ENCODE measurements at regions not wholly inside any gene's neighbourhood (a gene's known extent, or its start where the extent isn't known, plus 50 kb on each side); places are given as distances from the start of the nearest gene placed in this dataset.
"Not testable (repeated sequence)": the region's sequence is repeated elsewhere in the genome, so short reads cannot be mapped to it uniquely, and the experiment has no call there.

DNA sequence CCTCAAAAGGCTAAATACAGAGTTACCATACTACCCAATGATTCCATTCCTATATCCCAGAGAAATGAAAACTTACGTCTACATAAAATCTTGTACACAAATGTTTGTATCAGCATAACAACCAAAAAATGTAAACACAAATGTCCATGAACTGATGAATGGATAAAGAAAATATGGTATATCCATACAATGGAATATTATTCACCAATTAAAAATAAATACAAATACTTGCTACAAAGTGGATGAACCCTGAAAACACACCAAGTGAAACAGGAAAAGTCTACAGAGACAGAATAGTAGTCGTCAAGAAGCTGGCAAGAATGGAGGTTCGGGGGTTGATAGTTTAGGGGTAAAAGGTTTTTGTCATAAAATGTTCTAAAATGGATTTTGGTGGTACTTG, 54.0 kb upstream of the ANKRD28 start:
- DNase-seq = no peak

DNA sequence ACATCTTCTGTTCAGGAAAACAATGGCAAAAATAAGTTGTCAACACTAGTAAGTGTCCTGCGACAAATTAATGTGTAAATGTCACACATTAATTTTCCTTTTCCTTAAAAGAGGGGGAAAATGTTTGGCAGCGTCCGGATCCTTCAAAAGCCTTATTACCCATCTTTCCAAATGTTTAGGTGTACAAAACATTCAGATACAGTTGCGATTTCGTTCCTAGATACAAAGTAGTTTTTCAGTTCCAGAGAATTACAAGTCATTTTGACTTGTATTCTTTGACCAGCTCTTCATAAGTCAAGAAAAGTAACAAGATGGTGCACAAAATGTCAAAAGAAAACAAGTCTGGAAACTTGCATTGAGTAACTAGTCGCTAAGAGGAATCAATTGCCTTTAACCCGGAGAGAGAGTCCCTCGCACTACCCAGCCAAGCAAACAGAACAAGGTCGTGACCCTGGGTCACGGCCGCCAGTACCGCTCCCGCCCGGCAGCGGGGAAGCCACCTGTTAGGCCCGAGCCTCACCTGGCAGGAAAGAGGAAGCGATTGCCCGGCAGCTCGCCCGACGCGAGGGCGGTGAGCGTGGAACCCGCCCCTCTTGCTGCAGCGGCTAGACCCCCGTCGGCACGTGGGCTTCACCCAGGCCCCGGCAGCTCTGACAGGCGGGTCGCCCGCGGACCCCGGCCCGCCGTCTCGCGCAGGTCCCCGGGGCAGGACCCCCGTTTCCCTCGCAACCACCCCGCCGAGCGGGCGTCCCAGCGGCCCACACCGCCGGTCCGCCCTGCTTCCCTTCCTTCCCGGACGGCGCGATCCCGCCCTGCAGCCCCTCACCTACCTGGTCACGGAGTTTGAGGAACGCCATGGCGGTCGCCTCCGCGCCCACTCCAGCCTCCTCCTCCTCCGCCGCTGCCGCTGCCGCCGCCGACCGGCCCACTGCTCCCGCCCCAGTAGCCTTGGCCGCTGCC, 61.0 kb upstream of the ANKRD28 start:
- DNase-seq = no peak

DNA sequence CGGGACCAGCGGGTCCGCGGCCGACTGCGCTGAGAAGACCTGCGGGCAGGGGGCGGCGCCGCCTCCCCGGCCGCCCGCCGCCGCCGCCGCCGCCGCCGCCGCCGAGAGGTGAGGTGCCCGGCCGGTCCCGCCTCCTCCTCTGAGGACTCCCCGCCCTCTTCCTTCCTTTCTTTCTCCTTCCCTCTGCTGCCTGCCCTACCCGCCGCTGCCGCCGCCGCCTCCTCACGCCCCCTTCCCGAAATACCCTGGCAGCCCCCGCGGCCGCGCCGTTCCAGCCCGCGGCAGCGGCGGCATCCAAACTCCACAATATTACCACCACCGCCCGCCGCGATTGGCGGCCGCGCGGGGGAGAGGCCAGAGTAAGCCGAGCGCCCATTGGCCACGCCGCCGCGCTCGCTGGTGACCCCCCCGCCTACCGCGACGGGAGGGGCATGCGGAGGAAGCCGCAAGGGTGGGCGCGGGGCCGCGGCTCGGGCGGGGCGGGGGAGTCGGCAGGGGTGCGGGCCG, 61.8 kb upstream of the ANKRD28 start:
- DNase-seq = no peak

DNA sequence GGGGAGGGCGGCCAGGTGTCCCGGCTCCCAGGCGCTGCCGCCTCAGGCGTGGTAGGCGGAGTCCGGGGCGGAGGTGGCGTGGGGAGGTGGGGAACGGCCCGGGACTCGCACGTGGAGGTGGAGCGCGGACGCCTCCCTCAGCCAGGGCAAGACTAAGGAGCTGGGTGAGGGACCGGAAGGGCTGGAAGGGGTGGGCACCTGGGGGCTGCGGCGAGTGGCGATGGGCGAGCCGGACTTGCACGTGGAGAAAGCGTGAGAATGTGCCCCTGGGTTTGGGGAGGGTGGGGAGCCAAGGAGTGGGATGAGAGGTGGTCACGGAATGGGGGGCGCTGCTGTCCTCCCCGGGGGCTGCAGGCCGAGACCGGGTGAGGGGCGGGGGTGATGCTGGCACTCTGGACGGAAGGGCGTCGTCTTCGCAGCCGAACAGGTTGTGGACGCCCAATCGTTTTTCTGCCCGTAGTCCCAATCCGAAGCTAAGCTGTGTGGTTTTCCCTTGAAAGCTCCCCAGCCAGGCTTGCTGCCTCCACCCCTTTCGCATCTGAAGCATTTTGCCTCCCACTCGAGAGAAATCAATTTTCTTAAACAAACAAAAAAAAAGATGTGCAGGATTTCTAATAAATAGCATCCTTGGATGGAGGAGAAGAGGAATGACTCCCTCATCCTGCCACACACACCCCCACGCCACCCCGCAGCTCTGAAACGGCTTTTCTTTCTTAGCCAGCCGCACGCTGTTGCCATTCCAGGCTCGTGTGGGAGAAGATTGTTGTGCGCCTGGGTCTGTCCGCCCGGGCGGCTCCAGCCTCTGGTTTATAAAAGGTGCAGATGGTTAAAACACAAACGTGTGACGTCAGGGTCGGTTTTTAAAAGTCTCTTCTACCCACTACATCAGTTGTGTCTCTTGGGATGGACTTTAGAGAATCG, 62.5 kb upstream of the ANKRD28 start:
- DNase-seq = no peak

DNA sequence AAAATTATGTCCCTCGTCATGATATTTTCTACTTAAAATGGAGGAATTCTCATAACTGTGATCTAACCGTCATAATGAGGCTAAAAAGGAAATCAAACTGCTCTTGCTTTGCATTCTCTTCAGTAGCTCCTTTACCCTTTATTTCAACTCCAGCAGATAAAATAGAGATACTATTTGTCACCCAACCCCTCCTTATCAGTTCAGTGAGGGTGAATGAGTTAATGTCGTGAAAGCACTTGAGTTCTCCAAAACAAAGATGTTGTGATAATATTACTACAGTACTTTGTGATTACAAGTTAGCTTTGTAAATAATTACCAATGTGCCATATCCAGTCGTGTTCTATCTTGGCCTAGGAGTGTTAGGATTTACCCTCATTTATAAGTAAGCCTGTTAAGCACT, 63.4 kb upstream of the ANKRD28 start:
- DNase-seq = no peak

DNA sequence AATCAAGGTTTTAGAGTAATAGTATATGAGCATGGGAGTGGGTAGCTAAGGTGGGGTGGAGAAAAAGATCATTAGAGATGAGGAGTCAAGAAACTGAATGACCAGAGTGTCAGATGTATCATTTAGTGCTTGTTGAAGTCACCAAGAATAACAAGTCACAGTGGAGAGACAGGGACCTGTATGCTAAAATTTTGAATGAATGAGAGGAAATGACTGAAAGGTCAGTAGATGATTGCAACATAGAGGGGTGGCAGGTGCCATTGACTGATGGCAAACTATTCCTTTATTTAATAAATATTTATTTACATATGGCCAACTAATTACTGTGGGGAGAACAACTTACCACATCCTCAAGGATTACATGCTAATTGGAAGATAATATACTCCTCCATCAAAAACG, 75.0 kb upstream of the ANKRD28 start:
- no peak for DNase-seq

DNA sequence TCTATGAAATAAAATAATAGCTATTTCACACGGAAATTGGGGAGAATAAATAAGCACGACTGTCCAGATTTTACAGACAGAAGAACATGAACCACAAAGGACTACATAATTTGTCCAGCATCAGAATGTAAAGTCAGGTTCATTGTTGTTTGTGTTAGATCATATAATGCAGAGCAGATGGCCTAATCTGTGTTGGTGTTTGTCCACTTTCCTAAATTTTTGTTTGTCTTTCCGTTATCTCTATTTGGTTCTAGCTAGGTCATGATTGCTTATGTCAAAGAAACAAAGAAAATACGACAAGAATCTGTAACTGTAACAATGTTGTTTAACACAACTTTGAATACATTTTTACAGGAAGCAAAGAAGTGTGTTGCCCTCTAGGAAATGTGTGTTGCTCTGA, 75.6 kb upstream of the ANKRD28 start:
- DNase-seq = no peak

DNA sequence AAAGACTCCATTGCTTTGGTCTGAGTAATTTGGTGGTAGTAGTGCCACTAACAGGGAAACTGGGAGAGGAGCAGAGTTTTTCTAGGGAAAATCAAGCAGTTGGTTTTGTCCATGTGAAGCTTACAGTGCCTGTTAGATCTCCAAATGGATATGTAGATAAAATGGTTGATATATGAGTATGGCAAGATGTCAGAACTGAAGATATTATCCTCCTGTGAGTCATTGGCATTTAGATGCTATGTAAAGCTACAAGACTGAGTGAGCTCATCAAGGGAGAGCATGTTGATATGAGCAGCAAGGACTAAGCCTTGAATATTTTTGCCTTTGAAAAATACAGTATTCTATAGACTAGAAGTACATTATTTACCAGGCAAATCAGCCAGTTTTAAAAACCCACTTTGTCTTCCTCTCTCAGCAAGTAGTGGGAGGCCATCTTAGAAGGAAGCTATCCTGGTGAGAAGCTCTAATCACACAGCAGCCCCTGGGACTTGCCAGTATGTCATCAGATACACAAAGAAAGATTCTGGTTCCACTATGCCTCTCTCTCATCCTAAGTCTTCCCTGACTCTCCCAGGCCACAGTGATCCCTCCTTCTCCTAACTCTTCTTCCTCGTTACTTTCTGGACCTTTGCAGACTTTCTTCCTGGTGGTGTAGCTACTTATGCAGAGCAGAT, 77.4 kb upstream of the ANKRD28 start:
- DNase-seq = no peak

DNA sequence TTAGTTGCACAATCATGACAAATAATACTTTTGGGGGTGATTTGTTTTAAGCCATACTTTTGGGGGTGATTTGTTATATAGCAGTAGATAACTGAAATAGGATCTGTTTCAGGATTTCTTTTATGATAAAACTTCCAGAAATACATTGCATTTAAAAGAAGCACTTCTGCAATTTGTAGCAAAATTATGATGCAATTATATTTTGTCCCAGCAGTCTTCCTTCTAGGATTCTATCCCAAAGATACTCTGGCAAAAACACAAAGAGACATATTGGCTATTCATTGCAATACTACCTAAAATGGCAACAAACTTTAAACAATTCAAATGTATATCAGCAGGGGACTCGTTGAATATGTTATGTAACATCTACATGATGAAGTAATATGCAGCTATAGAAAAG, 78.9 kb upstream of the ANKRD28 start:
- DNase-seq = no peak

DNA sequence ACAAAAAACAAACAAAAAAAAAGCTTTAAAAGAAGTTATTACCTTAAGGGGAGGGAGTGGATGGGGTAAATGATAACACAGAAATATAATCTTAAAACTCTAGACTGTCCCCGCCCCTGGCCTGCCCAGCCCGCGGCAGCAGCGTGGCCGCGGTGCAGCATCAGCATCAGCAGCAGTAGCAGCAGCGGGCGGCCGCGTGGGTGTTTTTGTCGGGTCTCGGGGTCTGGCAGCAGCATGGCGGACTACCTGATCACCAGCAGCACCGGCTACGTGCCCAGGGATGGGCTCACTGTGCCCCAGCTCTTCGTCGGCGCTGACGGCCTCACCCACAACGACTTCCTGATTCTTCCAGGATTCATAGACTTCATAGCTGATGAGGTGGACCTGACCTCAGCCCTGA, 80.0 kb upstream of the ANKRD28 start:
- DNase-seq = no peak

DNA sequence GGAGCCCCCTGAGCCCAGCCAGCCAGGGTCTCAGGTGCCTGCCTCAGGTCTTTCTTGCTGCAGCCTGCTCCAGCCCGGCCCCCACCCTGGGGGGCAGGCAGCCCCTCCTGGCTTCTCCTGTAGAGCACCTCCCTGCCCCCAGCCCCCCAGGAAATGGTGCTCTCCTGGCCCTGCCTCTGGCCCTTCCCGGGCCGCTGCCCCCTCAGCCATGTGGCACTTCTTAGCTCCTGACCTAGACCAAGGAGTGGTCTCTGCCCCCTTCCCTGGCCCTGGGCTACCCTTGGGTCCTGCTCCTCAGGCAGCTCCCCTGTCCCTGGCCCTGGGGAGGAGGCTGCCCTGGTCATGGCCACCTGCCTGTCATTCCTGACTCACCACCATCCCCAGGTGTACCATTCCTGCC, 82.0 kb upstream of the ANKRD28 start:
- DNase-seq = not testable (repeated sequence)

DNA sequence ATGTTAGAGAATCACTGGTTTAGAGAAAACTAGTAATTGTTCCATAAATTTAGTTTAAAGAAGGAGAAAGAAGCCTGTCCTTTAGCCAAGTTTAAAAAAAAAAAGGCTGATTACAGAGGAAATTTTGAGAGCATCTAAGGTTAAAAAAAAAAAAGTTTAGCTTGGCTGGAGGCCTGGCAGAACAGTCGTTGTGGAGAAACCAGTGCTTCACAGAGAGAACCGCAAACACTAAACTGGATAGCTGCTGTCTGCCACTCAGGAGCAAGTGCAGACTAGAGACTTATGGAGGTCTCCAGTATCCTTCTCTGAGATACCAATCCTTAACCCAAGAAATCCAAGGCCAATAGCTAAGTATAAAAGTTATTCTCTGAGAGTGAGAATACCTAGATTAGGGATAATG, 84.8 kb upstream of the ANKRD28 start:
- no peak for DNase-seq

DNA sequence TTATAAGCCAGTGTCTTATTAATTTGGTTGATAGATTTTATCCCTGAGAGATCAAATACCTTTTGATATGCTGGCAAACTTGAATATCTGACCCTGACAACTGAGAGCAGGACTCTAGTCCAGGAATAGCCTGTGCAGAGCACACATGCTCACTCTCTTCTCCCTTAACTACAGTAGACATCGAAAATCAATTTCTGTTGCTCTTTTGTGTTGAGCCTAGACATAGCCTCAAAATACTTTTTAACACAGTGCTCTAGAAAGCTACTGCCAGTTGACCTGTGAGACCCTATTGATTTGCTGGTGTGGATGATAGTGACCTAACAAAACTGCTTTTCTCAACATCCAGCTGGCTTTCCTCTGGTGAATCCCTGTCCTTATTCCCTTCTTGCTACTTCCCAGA, 86.4 kb upstream of the ANKRD28 start:
- DNase-seq = no peak

DNA sequence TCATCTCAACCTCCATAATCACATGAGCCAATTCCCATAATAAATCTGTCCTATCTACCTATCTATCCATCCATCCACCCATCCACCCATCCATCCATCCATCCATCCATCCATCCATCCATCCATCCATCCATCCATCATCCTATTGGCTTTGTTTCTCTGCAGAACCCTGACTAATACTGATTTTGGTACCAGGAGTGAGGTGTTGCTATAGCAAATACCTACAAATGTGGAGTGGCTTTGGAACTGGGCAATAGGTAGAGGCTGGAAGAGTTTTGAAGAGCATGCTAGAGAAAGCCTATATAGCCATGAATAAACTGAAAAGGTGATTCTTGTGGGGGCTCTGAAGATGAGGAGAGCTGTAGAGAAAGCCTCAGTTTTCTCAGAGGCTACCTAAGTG, 88.7 kb upstream of the ANKRD28 start:
- no peak for DNase-seq

DNA sequence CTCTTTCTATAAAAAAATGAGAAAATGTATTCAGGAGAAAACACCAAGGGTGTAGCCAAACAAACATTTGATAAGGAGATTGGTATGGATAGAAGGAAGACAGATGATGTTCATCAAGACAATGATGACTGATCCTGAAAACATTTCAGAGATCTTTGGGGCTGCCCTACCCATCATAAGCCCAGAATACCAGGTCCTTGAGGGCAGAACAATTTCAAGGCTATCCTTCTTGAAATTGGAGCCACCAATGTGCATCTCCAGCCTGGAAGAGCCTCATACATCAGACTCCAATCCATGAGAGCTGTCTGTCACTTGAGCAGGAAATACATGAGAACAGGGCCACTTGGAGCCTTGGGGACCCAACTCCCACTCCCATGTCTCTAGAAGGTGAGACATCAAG, 89.5 kb upstream of the ANKRD28 start:
- no peak for DNase-seq

DNA sequence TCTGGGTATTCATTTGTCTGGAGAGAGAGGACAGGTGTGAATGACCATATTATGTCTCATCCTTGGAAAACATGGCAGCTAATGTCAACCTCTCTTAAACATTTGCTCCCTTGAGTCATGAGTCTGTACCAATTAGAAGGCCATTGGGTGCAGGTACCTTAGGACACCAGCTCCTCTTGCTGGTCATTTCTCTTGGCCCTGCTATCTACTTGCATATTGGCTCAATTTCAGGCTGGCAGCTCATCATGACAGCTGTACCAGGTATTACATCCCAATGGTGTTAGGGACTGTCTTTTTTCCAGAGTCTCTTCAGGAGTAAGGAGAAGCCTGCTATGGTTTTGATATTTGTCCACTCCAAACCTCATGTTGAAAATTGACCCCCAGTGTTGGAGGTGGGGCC, 92.2 kb upstream of the ANKRD28 start:
- no peak for DNase-seq

DNA sequence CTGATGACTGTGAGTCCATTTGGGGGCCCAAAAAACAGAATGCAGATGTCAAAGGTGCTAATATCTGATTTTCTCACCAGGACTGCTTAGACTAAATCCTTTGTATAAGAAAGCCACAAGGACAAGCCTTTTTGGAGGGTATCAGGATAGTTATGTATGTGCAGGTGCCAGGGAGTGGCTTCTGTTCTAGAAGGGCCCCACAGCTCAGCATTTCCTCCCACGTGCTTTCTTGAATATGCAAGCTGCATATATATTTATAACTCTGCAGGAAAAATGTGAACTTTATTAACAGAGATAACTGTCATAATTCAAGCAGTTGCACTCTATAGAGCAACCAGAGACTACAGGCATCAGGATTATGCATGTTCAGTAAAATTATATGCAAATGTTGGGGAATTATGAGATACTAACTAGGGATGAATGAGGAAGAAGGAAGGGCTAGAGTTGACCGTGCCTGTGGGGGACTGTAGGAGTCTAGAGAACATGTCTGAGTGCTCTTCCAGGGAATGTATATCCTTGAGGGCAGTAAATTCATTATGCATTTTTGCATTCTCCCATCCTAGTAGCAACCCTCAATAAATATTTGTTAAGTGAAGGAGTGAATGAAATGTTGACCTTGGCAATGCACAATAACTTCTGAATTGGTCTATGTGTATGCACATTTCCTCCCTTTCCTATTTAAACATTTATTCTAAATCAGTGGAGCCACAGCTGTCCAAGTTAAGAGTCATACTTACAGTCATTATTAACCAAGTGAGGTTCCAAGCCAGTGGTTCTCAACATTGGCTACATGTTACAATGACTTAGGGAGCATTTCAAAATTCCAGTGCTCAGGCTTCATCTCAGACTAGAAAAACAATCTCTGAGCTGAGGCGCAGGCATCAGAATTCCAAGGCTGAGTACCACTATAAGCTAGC, 94.8 kb upstream of the ANKRD28 start:
- DNase-seq = no peak

DNA sequence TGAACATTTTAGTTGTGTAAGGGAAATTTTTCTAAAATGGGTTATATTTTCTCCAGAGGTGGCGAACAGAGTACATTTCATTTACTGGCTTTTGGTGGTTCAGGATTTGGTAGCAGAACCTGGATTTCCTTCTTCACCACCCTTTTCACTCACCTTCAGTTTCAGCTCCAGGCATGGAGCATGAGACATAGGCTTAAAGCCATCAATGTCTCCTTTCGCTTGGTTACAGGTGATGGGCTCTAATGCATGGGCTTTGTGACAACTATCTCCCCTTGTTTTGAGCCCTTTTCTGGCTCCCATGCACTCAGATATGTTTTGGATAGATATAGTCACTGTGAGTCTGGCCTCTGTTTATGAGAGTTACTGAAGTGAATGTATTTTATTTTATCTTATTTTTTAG, 96.6 kb upstream of the ANKRD28 start:
- no peak for DNase-seq

DNA sequence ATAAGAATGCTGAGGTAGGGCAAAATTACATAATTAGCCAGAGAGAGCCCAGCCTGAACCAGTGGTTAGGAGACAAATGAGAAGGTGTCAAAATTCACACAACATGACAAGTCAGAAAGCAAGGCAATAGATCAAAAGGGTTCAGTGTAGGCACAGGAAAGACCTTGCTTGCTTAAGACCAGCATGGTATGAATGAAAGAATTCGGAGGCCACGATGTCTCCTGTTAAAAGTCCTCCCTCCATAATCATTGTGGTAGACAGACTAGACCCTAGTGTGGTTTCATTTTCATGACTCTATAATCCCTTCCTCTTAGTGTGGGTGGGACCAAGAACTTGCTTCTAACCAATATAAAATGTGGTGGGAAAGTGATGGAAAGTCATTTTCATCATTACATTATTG, 98.7 kb upstream of the ANKRD28 start:
- DNase-seq = no peak

DNA sequence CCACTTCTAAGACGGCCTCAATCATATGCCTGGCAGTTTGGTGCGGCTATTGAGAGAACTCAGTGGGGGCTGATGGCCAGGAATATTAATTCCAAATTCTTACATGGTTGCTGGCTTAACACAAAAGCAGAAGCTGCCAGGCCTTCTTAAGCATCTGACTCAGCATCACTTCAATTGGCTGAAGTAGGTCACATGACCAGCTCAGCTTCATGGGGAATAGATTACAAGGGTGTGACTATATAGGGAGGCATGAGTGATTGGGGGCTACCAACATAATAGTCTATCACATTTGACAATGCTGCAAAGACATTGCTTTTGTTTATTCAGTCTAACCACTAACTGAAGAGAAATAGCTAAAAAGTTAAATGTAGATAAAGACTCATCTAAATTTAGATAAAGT, 101.6 kb upstream of the ANKRD28 start:
- no peak for DNase-seq

DNA sequence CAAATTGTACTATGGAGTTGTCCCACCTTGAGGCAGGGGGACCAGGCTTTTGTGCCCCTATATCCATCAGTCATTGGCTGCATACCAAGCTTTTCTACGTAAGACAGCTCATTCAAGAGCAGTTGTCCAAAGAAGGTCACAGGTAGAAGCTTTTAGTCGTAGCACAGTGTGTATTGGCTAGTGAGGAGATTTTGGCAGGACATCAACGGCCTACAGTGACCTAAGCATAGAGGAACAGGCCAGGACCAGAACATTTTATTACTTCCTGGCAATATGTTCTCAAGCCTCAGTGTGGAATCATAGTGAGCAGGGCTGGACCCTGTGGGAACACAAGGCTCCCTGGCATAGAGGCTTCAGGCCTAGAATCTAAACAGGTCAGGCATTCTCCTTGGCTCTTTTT, 105.4 kb upstream of the ANKRD28 start:
- no peak for DNase-seq

All from DMS153 (cell line).